ENCODE measurements at regions not wholly inside any gene's neighbourhood (a gene's known extent, or its start where the extent isn't known, plus 50 kb on each side); places are given as distances from the start of the nearest gene placed in this dataset.
"Not testable (repeated sequence)": the region's sequence is repeated elsewhere in the genome, so short reads cannot be mapped to it uniquely, and the experiment has no call there.

- no peak for DNase-seq (ENCODE audit: low read depth)
These were observed 66.7 kb upstream of the ATP2B1 start for GRCh38 chr12:89775063-89775985.

- no peak for DNase-seq (ENCODE audit: low read depth)
These were observed 66.0 kb upstream of the ATP2B1 start for GRCh38 chr12:89774645-89775044.

- no peak for DNase-seq (ENCODE audit: low read depth)
These were observed 61.8 kb upstream of the ATP2B1 start for GRCh38 chr12:89770391-89770790.

GRCh38 chr12:89769483-89769818 lies 60.8 kb upstream of the ATP2B1 start:
- no peak for DNase-seq (ENCODE audit: low read depth)

GRCh38 chr12:89768586-89769482 lies 60.2 kb upstream of the ATP2B1 start:
- DNase-seq (ENCODE audit: low read depth): peak; percentile 88

GRCh38 chr12:89765959-89766824 lies 57.6 kb upstream of the ATP2B1 start:
- DNase-seq (ENCODE audit: low read depth): no peak

GRCh38 chr12:89764164-89764563 lies 55.5 kb upstream of the ATP2B1 start:
- DNase-seq (ENCODE audit: low read depth): not testable (repeated sequence)

- DNase-seq (ENCODE audit: low read depth): no peak
These were observed 54.0 kb upstream of the ATP2B1 start for GRCh38 chr12:89762498-89763170.

- DNase-seq (ENCODE audit: low read depth): no peak
These were observed 52.1 kb upstream of the ATP2B1 start for GRCh38 chr12:89760783-89761182.

All from non-pigmented ciliary epithelial cell (primary cell).